ENCODE measurements at regions not wholly inside any gene's neighbourhood (a gene's known extent, or its start where the extent isn't known, plus 50 kb on each side); places are given as distances from the start of the nearest gene placed in this dataset.

DNA sequence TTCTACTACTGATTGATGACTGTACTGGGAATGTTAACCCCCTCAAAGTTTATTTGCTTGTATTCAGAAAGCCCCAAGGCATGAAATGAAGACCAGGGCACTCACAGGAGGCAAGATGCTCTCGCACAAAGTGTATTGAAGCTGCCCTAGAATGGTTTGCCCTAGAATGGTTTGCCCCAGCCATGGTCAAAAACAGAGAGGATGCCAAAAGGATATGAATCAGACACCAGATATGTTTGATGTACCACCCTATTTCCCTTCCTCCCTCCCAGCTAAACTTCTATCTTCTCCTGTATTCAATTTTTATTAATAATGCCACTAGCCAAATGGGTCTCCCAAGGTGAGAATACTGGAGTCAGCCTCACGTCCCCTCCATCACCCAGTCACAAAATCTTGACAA lies 101.3 kb downstream of the TMCO5A start:
- TF ChIP-seq, protein P1, sequence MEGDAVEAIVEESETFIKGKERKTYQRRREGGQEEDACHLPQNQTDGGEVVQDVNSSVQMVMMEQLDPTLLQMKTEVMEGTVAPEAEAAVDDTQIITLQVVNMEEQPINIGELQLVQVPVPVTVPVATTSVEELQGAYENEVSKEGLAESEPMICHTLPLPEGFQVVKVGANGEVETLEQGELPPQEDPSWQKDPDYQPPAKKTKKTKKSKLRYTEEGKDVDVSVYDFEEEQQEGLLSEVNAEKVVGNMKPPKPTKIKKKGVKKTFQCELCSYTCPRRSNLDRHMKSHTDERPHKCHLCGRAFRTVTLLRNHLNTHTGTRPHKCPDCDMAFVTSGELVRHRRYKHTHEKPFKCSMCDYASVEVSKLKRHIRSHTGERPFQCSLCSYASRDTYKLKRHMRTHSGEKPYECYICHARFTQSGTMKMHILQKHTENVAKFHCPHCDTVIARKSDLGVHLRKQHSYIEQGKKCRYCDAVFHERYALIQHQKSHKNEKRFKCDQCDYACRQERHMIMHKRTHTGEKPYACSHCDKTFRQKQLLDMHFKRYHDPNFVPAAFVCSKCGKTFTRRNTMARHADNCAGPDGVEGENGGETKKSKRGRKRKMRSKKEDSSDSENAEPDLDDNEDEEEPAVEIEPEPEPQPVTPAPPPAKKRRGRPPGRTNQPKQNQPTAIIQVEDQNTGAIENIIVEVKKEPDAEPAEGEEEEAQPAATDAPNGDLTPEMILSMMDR (IDR thresholded peaks at IDR 0.05; ENCODE audit: low read depth, low read length, missing control alignments), result no peak
- no peak for DNase-seq (ENCODE audit: extremely low read depth, low read depth)
- no peak overlapping the region for H3K4me3 ChIP-seq (replicated peaks; ENCODE audit: low read depth, low read length)

DNA sequence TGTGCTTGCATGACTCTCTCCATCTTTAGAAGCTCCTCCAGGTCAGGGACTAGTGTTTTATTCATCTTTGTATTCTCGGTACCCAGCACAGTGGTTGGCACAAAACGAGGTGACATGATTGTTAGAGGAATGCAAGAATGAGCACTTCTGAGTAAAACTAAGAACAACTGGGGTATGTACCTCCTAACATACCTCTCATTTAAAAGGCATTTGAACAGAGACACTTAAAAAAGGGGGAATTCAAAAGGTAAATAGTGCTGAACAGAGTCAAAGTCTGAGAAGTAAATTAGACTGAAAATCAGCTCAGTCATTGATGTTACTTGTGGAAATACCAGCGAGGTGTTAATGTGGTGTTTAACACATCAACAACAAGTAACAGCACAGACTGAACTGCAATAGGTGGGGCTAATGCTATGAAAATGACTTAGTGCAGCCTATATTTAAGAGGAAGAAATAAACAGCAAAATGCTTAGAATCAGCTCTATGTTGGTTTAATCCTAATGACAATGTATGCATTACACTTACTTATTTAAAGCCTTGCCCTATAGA lies 102.4 kb downstream of the TMCO5A start:
- H3K4me3 ChIP-seq (replicated peaks; ENCODE audit: low read depth, low read length), result no peak overlapping the region
- TF ChIP-seq, protein P1 (IDR thresholded peaks at IDR 0.05; ENCODE audit: low read depth, low read length, missing control alignments), result no peak
- no peak for DNase-seq (ENCODE audit: extremely low read depth, low read depth)

DNA sequence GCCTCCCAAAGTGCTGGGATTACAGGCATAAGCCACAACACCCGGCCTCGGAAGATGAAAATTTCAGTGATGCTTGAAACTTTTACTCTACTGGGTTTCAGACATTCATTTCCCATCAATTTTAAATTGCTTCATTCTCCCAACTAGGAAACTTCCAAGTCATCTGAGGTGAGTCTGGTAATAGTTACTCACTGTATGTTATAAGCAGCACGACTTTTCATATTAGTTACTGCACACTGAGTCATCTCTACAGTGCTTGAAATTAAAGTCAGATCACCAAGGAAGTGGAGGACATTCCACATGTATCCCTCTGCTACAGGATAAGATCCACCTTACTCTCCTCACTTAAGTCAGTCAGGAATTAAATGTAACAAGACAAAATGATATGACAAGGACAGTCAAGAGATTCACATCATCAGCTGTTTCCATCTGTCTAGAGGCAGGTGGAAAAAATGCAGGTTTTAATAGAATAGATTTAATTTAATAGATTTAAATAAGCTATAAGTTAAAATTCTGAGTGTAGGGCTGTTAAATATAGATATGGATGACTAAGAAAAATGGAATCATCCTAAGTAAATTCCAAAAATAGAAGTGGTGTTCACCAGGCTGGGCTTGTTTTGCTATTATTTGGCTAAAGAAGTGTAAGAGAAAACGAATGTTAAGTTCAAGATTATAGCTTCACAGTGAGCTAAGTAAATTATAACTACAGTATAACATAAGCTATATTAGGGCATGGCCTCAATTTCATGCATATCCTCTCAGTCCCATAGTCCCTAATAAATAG lies 104.4 kb downstream of the TMCO5A start:
- TF ChIP-seq, protein P1 (IDR thresholded peaks at IDR 0.05; ENCODE audit: low read depth, low read length, missing control alignments), result no peak
- peak; percentile 74 for DNase-seq (ENCODE audit: extremely low read depth, low read depth)
- no peak overlapping the region for H3K4me3 ChIP-seq (replicated peaks; ENCODE audit: low read depth, low read length)

DNA sequence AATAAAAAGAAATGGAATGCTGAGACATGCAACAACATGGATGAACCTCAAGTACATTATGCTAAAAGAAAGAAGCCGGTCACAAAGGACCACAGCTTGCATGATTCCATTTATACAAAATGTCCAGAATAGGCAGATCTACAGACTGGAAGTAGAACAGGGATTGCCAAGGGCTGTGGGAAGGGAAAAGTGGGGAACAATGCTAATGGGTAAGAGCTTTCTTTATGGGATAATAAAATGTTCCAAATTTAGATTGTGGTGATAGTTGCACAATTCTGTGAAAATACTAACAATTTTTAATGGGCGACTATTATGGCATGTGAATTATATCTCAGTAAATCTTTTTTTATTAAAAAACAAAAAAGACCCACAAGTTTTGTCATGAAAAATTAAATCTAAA lies 106.2 kb downstream of the TMCO5A start:
- no peak overlapping the region for H3K4me3 ChIP-seq (replicated peaks; ENCODE audit: low read depth, low read length)
- TF ChIP-seq, protein P1 (IDR thresholded peaks at IDR 0.05; ENCODE audit: low read depth, low read length, missing control alignments), result no peak
- no peak for DNase-seq (ENCODE audit: extremely low read depth, low read depth)

DNA sequence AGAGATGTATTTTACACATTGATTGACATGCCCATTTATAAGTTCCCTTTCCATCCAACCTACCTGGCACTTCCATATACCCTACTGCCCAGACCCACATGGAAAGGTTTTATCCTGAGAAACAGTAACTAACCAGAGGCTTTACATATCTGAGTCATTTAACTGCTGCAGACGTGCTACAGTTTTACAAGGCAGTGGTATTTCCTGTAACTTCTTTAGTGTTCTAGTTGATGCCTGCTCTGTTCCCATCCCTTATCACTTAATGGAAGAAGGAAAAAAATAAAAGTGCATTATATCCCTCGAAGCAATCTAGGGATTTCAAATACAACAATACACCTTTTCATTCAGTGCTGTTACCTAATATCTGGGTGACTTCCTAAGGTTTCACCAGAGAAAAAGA lies 107.1 kb downstream of the TMCO5A start:
- H3K4me3 ChIP-seq (replicated peaks; ENCODE audit: low read depth, low read length), result no peak overlapping the region
- TF ChIP-seq, protein P1 (IDR thresholded peaks at IDR 0.05; ENCODE audit: low read depth, low read length, missing control alignments), result no peak
- DNase-seq (ENCODE audit: extremely low read depth, low read depth), result peak; percentile 72

DNA sequence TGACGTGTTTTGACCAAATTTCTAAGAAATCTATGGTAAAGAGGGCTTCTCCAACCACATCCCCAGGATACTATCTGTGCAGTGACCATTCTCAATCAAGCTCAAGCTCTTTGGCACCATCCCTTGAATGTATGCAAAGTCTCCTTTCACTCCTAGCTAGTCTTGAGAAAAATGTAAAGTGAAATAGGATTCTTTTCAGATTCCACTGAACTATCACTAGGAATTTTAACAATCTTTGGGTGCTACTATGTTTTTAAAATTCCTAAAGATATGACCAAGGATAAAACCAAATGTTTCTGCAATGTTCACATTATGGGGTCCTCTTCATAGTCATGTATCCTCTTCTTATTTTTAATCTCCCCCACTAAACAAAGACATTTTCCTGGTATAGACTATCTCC lies 107.8 kb downstream of the TMCO5A start:
- TF ChIP-seq, protein P1 (IDR thresholded peaks at IDR 0.05; ENCODE audit: low read depth, low read length, missing control alignments), result no peak
- DNase-seq (ENCODE audit: extremely low read depth, low read depth), result no peak
- no peak overlapping the region for H3K4me3 ChIP-seq (replicated peaks; ENCODE audit: low read depth, low read length)
